Upper lobe of left lung (tissue), 6 donors: ENCODE measurements at regions not wholly inside any gene's neighbourhood (a gene's known extent, or its start where the extent isn't known, plus 50 kb on each side); places are given as distances from the start of the nearest gene placed in this dataset.
A peak's percentile ranks its signal among the peaks of the same experiment; 100 is the strongest.

Source experiments
- ATAC-seq, 2 donors: fragments of 200-7000 bp; cut with Tn5 transposase; one replicate each; pipeline ENCODE4 v1.9.1; 2022; ENCODE audit warnings: mild to moderate bottlenecking in 2 of 2, moderate library complexity in 2 of 2; ENCODE audit not compliant: low FRiP score in 2 of 2
- DNase-seq, 2 donors: peaks; one replicate each; pipeline ENCODE4 v3.0.0-alpha.2; 2019 to 2020
- H3K27ac ChIP-seq, 4 donors: fragments of 200-600 bp; sonication (generic); one replicate each; pipeline ENCODE4 v1.5.1; 2016 to 2019
- H3K27me3 ChIP-seq, 4 donors: fragments of 200-600 bp; sonication (generic); one replicate each; pipeline ENCODE4 v1.5.1; 2017 to 2019
- H3K36me3 ChIP-seq, 4 donors: fragments of 200-600 bp; sonication (generic); one replicate each; pipeline ENCODE4 v1.5.1; 2016 to 2019
- H3K4me1 ChIP-seq, 4 donors: fragments of 200-600 bp; sonication (generic); one replicate each; pipeline ENCODE4 v1.5.1; 2018 to 2019
- H3K4me3 ChIP-seq, 4 donors: fragments of 200-600 bp; sonication (generic); one replicate each; pipeline ENCODE4 v1.5.1; 2017 to 2019; ENCODE audit warnings: mild to moderate bottlenecking in 2 of 4, moderate library complexity in 1 of 4
- H3K9me3 ChIP-seq, 4 donors: fragments of 200-600 bp; sonication (generic); one replicate each; pipeline ENCODE4 v1.5.1; 2018 to 2019
- EP300 ChIP-seq, 4 donors: sonication (generic); formaldehyde crosslinking; IDR thresholded peaks; one replicate each; pipeline ENCODE4 v1.5.1; 2017; ENCODE audit warnings: antibody characterized with exemption in 4 of 4, control low read depth in 2 of 4
- POLR2A ChIP-seq, 4 donors: fragments of 450-650 bp; IDR thresholded peaks; one replicate each; pipeline ENCODE4 v1.5.1; 2016 to 2017; ENCODE audit warnings: antibody characterized with exemption in 4 of 4, mild to moderate bottlenecking in 2 of 4
- POLR2AphosphoS5 ChIP-seq, 2 donors: sonication (generic); formaldehyde crosslinking; IDR thresholded peaks; one replicate each; pipeline ENCODE4 v1.5.1; 2017; ENCODE audit warnings: antibody characterized with exemption in 2 of 2
- WGBS, 2 donors: methylation state at CpG; one replicate each; pipeline ENCODE4 v1.1.5; 2017 to 2018; 5-methylcytosine and 5-hydroxymethylcytosine counted together
- TF ChIP-seq, protein P1 (sequence below), 6 experiments: fragments of 450-650 bp in 4 of 6; fragments of 200-600 bp in 2 of 6; sonication (generic) in 2 of 6; IDR thresholded peaks; one replicate each; pipeline ENCODE4 v1.5.1; 2016 to 2019; ENCODE audit warnings: antibody characterized with exemption in 6 of 6
- donor health status: DM: no; HTN: no; CAD: no; lungs with moderate emphysema.
- donor health status: DM: no; HTN: yes; CAD: no; lungs with severe emphysema.

DNA sequence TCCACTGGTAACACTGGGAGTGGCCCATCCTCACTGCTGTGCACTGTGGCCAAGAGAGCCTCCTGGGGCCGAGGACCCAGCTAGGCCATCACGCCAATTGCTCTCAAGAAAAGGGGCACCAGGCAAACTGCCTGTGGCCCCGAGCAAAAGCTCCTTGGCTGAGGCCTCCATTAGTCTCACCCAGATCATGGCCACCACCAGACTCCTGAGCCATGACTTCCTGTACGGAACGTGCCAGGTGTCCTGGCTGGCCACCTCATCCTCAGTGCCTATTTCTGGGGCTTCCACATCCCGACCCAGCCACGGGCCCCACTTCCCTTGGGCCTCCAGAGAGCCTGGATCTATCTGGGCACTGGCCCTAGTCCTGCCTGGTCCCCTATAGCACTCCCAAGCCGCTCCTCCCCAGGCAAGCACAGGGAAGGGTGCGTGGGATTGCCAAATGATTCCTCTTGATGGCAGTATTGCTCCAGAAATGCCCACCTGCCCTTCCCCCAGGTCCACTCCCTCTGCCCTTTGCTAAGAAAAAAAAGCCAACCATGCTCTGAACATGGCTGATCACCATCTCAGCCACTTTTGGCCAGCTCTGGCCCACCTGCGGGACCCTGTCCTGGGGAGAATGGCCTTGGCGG, 212.6 kb upstream of the AGTR2 start:
- Histone ChIP-seq H3K36me3 (no peaks in the 10 kb centered on the region), H3K27ac (no peak overlapping the region), H3K27me3 (no peaks in the 10 kb centered on the region), H3K4me1 (no peaks in the 10 kb centered on the region), H3K4me3 (no peak overlapping the region), H3K9me3 (no peaks in the 10 kb centered on the region)
- TF ChIP-seq POLR2AphosphoS5 (IDR thresholded peaks at IDR 0.05) (no peak), POLR2A (IDR thresholded peaks at IDR 0.05) (no peak), EP300 (IDR thresholded peaks at IDR 0.05) (no peak)
- TF ChIP-seq, protein P1, sequence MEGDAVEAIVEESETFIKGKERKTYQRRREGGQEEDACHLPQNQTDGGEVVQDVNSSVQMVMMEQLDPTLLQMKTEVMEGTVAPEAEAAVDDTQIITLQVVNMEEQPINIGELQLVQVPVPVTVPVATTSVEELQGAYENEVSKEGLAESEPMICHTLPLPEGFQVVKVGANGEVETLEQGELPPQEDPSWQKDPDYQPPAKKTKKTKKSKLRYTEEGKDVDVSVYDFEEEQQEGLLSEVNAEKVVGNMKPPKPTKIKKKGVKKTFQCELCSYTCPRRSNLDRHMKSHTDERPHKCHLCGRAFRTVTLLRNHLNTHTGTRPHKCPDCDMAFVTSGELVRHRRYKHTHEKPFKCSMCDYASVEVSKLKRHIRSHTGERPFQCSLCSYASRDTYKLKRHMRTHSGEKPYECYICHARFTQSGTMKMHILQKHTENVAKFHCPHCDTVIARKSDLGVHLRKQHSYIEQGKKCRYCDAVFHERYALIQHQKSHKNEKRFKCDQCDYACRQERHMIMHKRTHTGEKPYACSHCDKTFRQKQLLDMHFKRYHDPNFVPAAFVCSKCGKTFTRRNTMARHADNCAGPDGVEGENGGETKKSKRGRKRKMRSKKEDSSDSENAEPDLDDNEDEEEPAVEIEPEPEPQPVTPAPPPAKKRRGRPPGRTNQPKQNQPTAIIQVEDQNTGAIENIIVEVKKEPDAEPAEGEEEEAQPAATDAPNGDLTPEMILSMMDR (IDR thresholded peaks at IDR 0.05) = no peak
- ATAC-seq (peak in 1 of 2 donors; percentile 63), DNase-seq (no peak)
- 59% methylated on average over 10 of the region's 11 CpGs; no CpG with 5 or more reads in 1 of the 2 donors for WGBS, 2 donors

DNA sequence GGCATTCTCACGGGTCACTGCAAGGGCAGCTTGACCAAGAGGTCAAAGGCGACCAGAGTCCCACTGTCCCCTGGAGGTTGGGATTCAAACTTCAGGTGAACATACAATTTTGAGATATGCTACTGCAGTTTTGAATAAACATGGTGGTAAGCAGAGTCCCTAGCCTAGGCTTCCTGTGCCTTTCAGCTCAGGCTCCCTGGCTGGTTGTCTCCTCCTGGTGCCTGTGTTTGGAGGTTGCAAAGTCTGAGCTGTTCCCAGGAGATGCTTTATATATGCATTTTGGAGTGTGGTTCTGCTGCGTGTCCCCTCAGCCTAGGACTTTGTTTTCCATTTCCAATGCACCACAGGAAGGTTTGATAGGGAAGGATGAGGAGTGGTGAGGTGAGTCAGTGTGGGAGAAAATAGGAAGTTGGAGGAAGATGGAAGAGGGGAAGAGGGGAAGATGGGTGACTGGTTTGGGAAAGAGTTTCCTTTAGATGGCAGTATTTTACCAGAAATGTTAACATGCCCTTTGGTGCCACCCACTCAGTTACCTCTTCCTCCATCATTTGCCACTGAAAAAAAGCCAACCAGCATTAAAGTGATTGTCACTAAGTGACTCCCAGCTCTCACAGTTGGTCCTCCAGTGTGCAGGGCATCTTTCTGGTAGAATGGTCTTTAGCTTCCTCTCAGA, 211.7 kb upstream of the AGTR2 start:
- 57 to 65% methylated on average over 3 of the region's 3 CpGs for WGBS, 2 donors
- no peaks in the 10 kb centered on the region for H3K9me3 ChIP-seq
- H3K4me3 ChIP-seq = no peak overlapping the region
- DNase-seq = no peak
- TF ChIP-seq EP300 (IDR thresholded peaks at IDR 0.05) = no peak
- no peak for TF ChIP-seq POLR2AphosphoS5 (IDR thresholded peaks at IDR 0.05)
- TF ChIP-seq POLR2A (IDR thresholded peaks at IDR 0.05) = no peak
- TF ChIP-seq, protein P1 (IDR thresholded peaks at IDR 0.05) = no peak
- H3K36me3 ChIP-seq = no peaks in the 10 kb centered on the region
- H3K27me3 ChIP-seq = no peaks in the 10 kb centered on the region
- no peak for ATAC-seq
- no peaks in the 10 kb centered on the region for H3K4me1 ChIP-seq
- H3K27ac ChIP-seq = no peak overlapping the region

DNA sequence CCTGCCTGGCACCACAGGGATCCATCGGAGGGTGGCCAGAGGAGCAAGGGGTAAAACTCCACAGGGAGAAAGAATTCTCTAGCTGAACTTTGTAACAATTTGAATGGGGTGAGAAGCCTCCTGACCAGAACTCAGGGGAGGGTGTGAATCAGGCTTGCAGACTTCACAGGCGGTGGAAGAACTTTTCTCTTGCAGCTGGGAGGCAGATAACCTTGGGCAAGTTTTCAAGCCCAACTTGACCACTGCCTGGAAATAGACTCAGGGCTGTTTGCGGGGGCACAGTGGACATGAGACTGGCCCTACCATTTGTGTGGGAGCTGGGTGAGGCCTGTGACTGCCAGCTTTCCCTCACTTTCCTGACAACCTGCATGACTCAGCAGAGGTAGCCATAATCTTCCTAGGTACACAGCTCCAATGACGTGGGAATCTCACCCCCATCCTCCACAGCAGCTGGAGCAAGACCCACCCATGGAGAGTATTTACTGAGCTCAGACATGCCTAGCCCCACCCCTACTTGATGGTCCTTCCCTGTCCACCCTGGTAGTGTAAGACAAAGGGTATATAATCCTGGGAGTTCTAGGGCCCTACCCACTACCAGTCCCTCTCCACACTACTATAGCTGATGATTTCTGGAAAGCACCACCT, 210.0 kb upstream of the AGTR2 start:
- Histone ChIP-seq H3K27ac (no peak overlapping the region), H3K36me3 (no peaks in the 10 kb centered on the region), H3K9me3 (no peaks in the 10 kb centered on the region), H3K27me3 (no peaks in the 10 kb centered on the region), H3K4me1 (no peaks in the 10 kb centered on the region), H3K4me3 (no peak overlapping the region)
- DNase-seq (no peak), ATAC-seq (no peak)
- TF ChIP-seq POLR2A (IDR thresholded peaks at IDR 0.05) (no peak), POLR2AphosphoS5 (IDR thresholded peaks at IDR 0.05) (no peak), EP300 (IDR thresholded peaks at IDR 0.05) (no peak)
- TF ChIP-seq, protein P1 (IDR thresholded peaks at IDR 0.05) = no peak
- 56 to 79% methylated on average over 1 to 4 of the region's 4 CpGs for WGBS, 2 donors

DNA sequence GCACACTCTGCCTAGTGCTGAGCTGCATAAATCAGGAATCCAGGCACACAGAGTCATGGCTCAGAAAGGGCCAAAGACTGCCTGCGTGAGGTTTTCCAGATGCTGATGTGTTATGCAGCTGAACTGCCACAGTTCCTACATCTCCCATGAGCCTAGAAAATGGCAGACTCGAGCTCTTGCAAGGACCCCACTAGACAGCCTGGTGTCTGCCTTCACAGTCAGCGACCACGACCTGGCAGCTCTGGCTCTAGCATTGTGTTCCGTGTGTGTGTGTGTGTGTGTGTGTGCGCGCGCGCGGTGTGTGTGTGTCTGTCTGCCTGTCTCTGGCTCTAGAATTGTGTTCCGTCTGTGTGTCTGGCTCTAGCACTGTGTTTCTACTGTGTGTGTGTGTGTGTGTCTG, 203.6 kb upstream of the AGTR2 start:
- ATAC-seq (no peak), DNase-seq (no peak)
- H3K9me3 ChIP-seq = no peaks in the 10 kb centered on the region
- no peak overlapping the region for H3K4me3 ChIP-seq
- no peaks in the 10 kb centered on the region for H3K36me3 ChIP-seq
- WGBS, 2 donors = 81 to 100% methylated on average over 2 to 10 of the region's 11 CpGs
- TF ChIP-seq EP300 (IDR thresholded peaks at IDR 0.05) = no peak
- TF ChIP-seq POLR2A (IDR thresholded peaks at IDR 0.05) = no peak
- TF ChIP-seq, protein P1 (IDR thresholded peaks at IDR 0.05) = no peak
- no peak for TF ChIP-seq POLR2AphosphoS5 (IDR thresholded peaks at IDR 0.05)
- H3K4me1 ChIP-seq = no peaks in the 10 kb centered on the region
- H3K27me3 ChIP-seq = no peaks in the 10 kb centered on the region
- H3K27ac ChIP-seq = no peak overlapping the region
